GM13976 (cell line): ENCODE measurements at regions not wholly inside any gene's neighbourhood (a gene's known extent, or its start where the extent isn't known, plus 50 kb on each side); places are given as distances from the start of the nearest gene placed in this dataset.

Experiments used
- DNase-seq: peaks from one replicate; pipeline ENCODE4 v3.0.0; 2012; ENCODE audit warnings: low spot score
- CTCF ChIP-seq: IDR thresholded peaks from 2 replicates; pipeline ENCODE4 v1.5.1; 2012; ENCODE audit warnings: borderline replicate concordance, mild to moderate bottlenecking; ENCODE audit not compliant: insufficient read depth; ENCODE audit errors: extremely low read depth, missing control alignments, control extremely low read depth
- in situ Hi-C: fragments of 300-500 bp; cut with MboI; formaldehyde crosslinking; loops from one replicate; pipeline ENCODE4 v1.12.0; 2022; ENCODE audit warnings: low sequenced_read_pairs, mixed read lengths, inconsistent platforms; ENCODE audit not compliant: unreplicated experiment

- in situ Hi-C loops, result no loop called here
- no peak for DNase-seq
- TF ChIP-seq CTCF, result no peak
These were observed 259.6 kb upstream of the TBX3 start for GRCh38 chr12:114943601-114944000.

- no peak for DNase-seq
- TF ChIP-seq CTCF, result no peak
- in situ Hi-C loops, result no loop called here
These were observed 254.7 kb upstream of the TBX3 start for GRCh38 chr12:114938487-114939210.

GRCh38 chr12:114936148-114937079 is 252.4 kb upstream of the TBX3 start:
- in situ Hi-C loops, result no loop called here
- DNase-seq, result no peak
- TF ChIP-seq CTCF, result no peak

- no peak for DNase-seq
- in situ Hi-C loops, result no loop called here
- TF ChIP-seq CTCF, result no peak
These were observed 251.7 kb upstream of the TBX3 start for GRCh38 chr12:114935658-114936057.

GRCh38 chr12:114933428-114934160 is 249.6 kb upstream of the TBX3 start:
- TF ChIP-seq CTCF, result no peak
- in situ Hi-C loops, result no loop called here
- no peak for DNase-seq

- in situ Hi-C loops, result no loop called here
- TF ChIP-seq CTCF, result no peak
- no peak for DNase-seq
These were observed 248.8 kb upstream of the TBX3 start for GRCh38 chr12:114932806-114933205.
